ENCODE measurements at regions not wholly inside any gene's neighbourhood (a gene's known extent, or its start where the extent isn't known, plus 50 kb on each side); places are given as distances from the start of the nearest gene placed in this dataset.

- H3K36me3 Mint-ChIP-seq (ENCODE audit: low read depth): no peaks in the 10 kb centered on the region
- no peak overlapping the region for H3K27ac Mint-ChIP-seq
- H3K4me1 Mint-ChIP-seq: no peaks in the 10 kb centered on the region
- H3K4me3 Mint-ChIP-seq: no peak overlapping the region
- no peaks in the 10 kb centered on the region for H3K27me3 Mint-ChIP-seq (ENCODE audit: low read depth)
- TF ChIP-seq CTCF (IDR thresholded peaks at IDR 0.05; ENCODE audit: unreplicated experiment in 3 of 3): no peak
- no peaks in the 10 kb centered on the region for H3K9me3 Mint-ChIP-seq
Measured at GRCh38 chr3:103672346-103672745, 1237.5 kb downstream of the ZPLD1 start.

- H3K4me3 Mint-ChIP-seq: no peak overlapping the region
- peak overlapping the region in 1 of 3 experiments; percentile 12 for H3K27ac Mint-ChIP-seq
- H3K4me1 Mint-ChIP-seq: no peaks in the 10 kb centered on the region
- peaks cover 4% of the 10 kb centered on the region for H3K9me3 Mint-ChIP-seq
- no peaks in the 10 kb centered on the region for H3K36me3 Mint-ChIP-seq (ENCODE audit: low read depth)
- no peak for TF ChIP-seq CTCF (IDR thresholded peaks at IDR 0.05; ENCODE audit: unreplicated experiment in 3 of 3)
- no peaks in the 10 kb centered on the region for H3K27me3 Mint-ChIP-seq (ENCODE audit: low read depth)
Measured at GRCh38 chr3:103684904-103685303, 1250.1 kb downstream of the ZPLD1 start.

- no peaks in the 10 kb centered on the region for H3K36me3 Mint-ChIP-seq (ENCODE audit: low read depth)
- H3K27ac Mint-ChIP-seq: no peak overlapping the region
- no peaks in the 10 kb centered on the region for H3K4me1 Mint-ChIP-seq
- H3K9me3 Mint-ChIP-seq: peaks cover 5% of the 10 kb centered on the region
- no peak overlapping the region for H3K4me3 Mint-ChIP-seq
- TF ChIP-seq CTCF (IDR thresholded peaks at IDR 0.05; ENCODE audit: unreplicated experiment in 3 of 3): no peak
- H3K27me3 Mint-ChIP-seq (ENCODE audit: low read depth): no peaks in the 10 kb centered on the region
Measured at GRCh38 chr3:103685939-103686338, 1251.1 kb downstream of the ZPLD1 start.

- Mint-ChIP-seq H3K27ac (no peak overlapping the region), H3K9me3 (peaks cover 16% of the 10 kb centered on the region), H3K27me3 (ENCODE audit: low read depth) (no peaks in the 10 kb centered on the region), H3K4me3 (no peak overlapping the region), H3K4me1 (no peaks in the 10 kb centered on the region), H3K36me3 (ENCODE audit: low read depth) (no peaks in the 10 kb centered on the region)
- no peak for TF ChIP-seq CTCF (IDR thresholded peaks at IDR 0.05; ENCODE audit: unreplicated experiment in 3 of 3)
Measured at GRCh38 chr3:103690536-103690935, 1255.7 kb downstream of the ZPLD1 start.

GRCh38 chr3:103693831-103694230 is 1259.0 kb downstream of the ZPLD1 start:
- no peak for TF ChIP-seq CTCF (IDR thresholded peaks at IDR 0.05; ENCODE audit: unreplicated experiment in 3 of 3)
- no peaks in the 10 kb centered on the region for H3K27me3 Mint-ChIP-seq (ENCODE audit: low read depth)
- no peaks in the 10 kb centered on the region for H3K4me1 Mint-ChIP-seq
- peaks cover 15% of the 10 kb centered on the region for H3K9me3 Mint-ChIP-seq
- no peak overlapping the region for H3K27ac Mint-ChIP-seq
- no peaks in the 10 kb centered on the region for H3K36me3 Mint-ChIP-seq (ENCODE audit: low read depth)
- no peak overlapping the region for H3K4me3 Mint-ChIP-seq

- Mint-ChIP-seq H3K36me3 (ENCODE audit: low read depth) (no peaks in the 10 kb centered on the region), H3K9me3 (no peaks in the 10 kb centered on the region), H3K27ac (no peak overlapping the region), H3K4me1 (no peaks in the 10 kb centered on the region), H3K27me3 (ENCODE audit: low read depth) (no peaks in the 10 kb centered on the region), H3K4me3 (no peak overlapping the region)
- TF ChIP-seq CTCF (IDR thresholded peaks at IDR 0.05; ENCODE audit: unreplicated experiment in 3 of 3): no peak
Measured at GRCh38 chr3:103698646-103699045, 1263.8 kb downstream of the ZPLD1 start.
